Esophagus squamous epithelium (tissue), 4 donors: ENCODE measurements at regions not wholly inside any gene's neighbourhood (a gene's known extent, or its start where the extent isn't known, plus 50 kb on each side); places are given as distances from the start of the nearest gene placed in this dataset.

Experiments used
- CTCF ChIP-seq, 6 experiments: fragments of 450-650 bp in 4 of 6; fragments of 200-600 bp in 2 of 6; sonication (generic) in 2 of 6; IDR thresholded peaks; one replicate each; pipeline ENCODE4 v1.5.1; 2016 to 2019; ENCODE audit warnings: antibody characterized with exemption in 6 of 6, mild to moderate bottlenecking in 4 of 6, moderate library complexity in 4 of 6
- POLR2A ChIP-seq, 4 donors: fragments of 450-650 bp; IDR thresholded peaks; one replicate each; pipeline ENCODE4 v1.6.1; 2017; ENCODE audit warnings: antibody characterized with exemption in 4 of 4, mild to moderate bottlenecking in 4 of 4, moderate library complexity in 3 of 4

GRCh38 chr4:126753592-126753991 lies 879.2 kb upstream of the INTU start:
- TF ChIP-seq POLR2A (IDR thresholded peaks at IDR 0.05) (no peak), CTCF (IDR thresholded peaks at IDR 0.05) (no peak)
